Chondrocyte (in vitro differentiated cells): ENCODE measurements at regions not wholly inside any gene's neighbourhood (a gene's known extent, or its start where the extent isn't known, plus 50 kb on each side); places are given as distances from the start of the nearest gene placed in this dataset.

Source experiments
- DNase-seq: peaks from one replicate; pipeline ENCODE4 v3.0.0; 2021; ENCODE audit warnings: mixed read lengths, low spot score
- H3K27ac Mint-ChIP-seq: one replicate; pipeline ENCODE4 v1.8.0; 2021; ENCODE audit warnings: mild to moderate bottlenecking, moderate library complexity, mixed read lengths; ENCODE audit not compliant: unreplicated experiment
- H3K27me3 Mint-ChIP-seq: 2 replicates; pipeline ENCODE4 v1.8.0; 2021; ENCODE audit warnings: low read depth, mixed read lengths
- H3K36me3 Mint-ChIP-seq: 2 replicates; pipeline ENCODE4 v1.8.0; 2021; ENCODE audit warnings: low read depth, mixed read lengths
- H3K4me1 Mint-ChIP-seq: 2 replicates; pipeline ENCODE4 v1.8.0; 2021; ENCODE audit warnings: low read depth, mild to moderate bottlenecking, mixed read lengths
- H3K4me3 Mint-ChIP-seq: one replicate; pipeline ENCODE4 v1.8.0; 2021; ENCODE audit warnings: mild to moderate bottlenecking, moderate library complexity, mixed read lengths; ENCODE audit not compliant: unreplicated experiment
- H3K9me3 Mint-ChIP-seq: 2 replicates; pipeline ENCODE4 v1.8.0; 2021; ENCODE audit warnings: low read depth, mixed read lengths
- CTCF ChIP-seq: fragments of 200-600 bp; sonication (generic); IDR thresholded peaks from 2 replicates; pipeline ENCODE4 v1.5.0; 2021; ENCODE audit warnings: antibody characterized with exemption, mild to moderate bottlenecking, moderate library complexity

GRCh38 chr3:107861904-107862303, 228.9 kb downstream of the CD47 start:
- H3K27ac Mint-ChIP-seq, result no peak overlapping the region
- no peaks in the 10 kb centered on the region for H3K36me3 Mint-ChIP-seq
- no peaks in the 10 kb centered on the region for H3K27me3 Mint-ChIP-seq
- H3K4me1 Mint-ChIP-seq, result no peaks in the 10 kb centered on the region
- no peak overlapping the region for H3K4me3 Mint-ChIP-seq
- no peak for TF ChIP-seq CTCF
- no peaks in the 10 kb centered on the region for H3K9me3 Mint-ChIP-seq
- no peak for DNase-seq

DNA sequence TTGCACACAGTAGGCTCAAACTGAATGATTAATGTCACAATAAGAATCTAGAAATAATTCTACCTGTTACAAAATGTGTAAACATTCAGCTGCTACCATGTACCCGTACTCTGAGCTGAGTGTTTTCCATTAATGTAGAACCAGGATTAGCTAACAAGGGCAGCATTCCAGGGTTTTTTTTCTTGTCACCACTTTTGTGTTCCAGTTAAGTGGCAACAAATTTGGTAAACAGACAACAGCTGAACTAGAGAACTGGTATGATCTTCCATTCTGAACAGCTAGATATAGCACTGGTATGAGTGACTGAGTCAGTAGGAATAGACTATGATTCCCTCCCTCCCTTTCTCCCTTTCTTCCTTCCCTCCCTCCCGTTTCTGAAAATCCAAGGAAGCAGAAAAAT, 229.4 kb downstream of the CD47 start:
- Mint-ChIP-seq H3K9me3 (no peaks in the 10 kb centered on the region), H3K27ac (no peak overlapping the region), H3K4me1 (no peaks in the 10 kb centered on the region), H3K36me3 (no peaks in the 10 kb centered on the region), H3K4me3 (no peak overlapping the region), H3K27me3 (no peaks in the 10 kb centered on the region)
- no peak for DNase-seq
- TF ChIP-seq CTCF, result no peak
